ENCODE measurements at regions not wholly inside any gene's neighbourhood (a gene's known extent, or its start where the extent isn't known, plus 50 kb on each side); places are given as distances from the start of the nearest gene placed in this dataset.

GRCh38 chr20:23255106-23255505 lies 95.5 kb upstream of the NXT1 start:
- H3K36me3 ChIP-seq = no peaks in the 10 kb centered on the region
- H3K4me1 ChIP-seq = peaks cover 0 to 22% of the 10 kb centered on the region in 2 donors
- H3K9me3 ChIP-seq = no peaks in the 10 kb centered on the region
- TF ChIP-seq CTCF (IDR thresholded peaks at IDR 0.05) = no peak
- H3K27ac ChIP-seq = no peak overlapping the region
- DNase-seq (ENCODE audit: low spot score) = peak; percentile 38
- no peaks in the 10 kb centered on the region for H3K27me3 ChIP-seq
- no peak overlapping the region for H3K4me3 ChIP-seq

GRCh38 chr20:23254505-23254904 lies 96.1 kb upstream of the NXT1 start:
- Histone ChIP-seq H3K27me3 (no peaks in the 10 kb centered on the region), H3K4me3 (no peak overlapping the region), H3K36me3 (no peaks in the 10 kb centered on the region), H3K4me1 (peaks cover 0 to 22% of the 10 kb centered on the region in 2 donors), H3K27ac (no peak overlapping the region), H3K9me3 (no peaks in the 10 kb centered on the region)
- TF ChIP-seq CTCF (IDR thresholded peaks at IDR 0.05) = no peak
- no peak for DNase-seq (ENCODE audit: low spot score)

- H3K27me3 ChIP-seq = no peaks in the 10 kb centered on the region
- H3K4me1 ChIP-seq = peaks cover 0 to 22% of the 10 kb centered on the region in 2 donors
- TF ChIP-seq CTCF (IDR thresholded peaks at IDR 0.05) = no peak
- no peaks in the 10 kb centered on the region for H3K9me3 ChIP-seq
- peak; percentile 34 for DNase-seq (ENCODE audit: low spot score)
- no peaks in the 10 kb centered on the region for H3K36me3 ChIP-seq
- H3K4me3 ChIP-seq = no peak overlapping the region
- H3K27ac ChIP-seq = no peak overlapping the region
Measured at GRCh38 chr20:23254034-23254433, 96.6 kb upstream of the NXT1 start.

- no peak for TF ChIP-seq CTCF (IDR thresholded peaks at IDR 0.05)
- Histone ChIP-seq H3K36me3 (no peaks in the 10 kb centered on the region), H3K4me1 (peaks cover 0 to 18% of the 10 kb centered on the region in 2 donors), H3K4me3 (no peak overlapping the region), H3K27me3 (no peaks in the 10 kb centered on the region), H3K27ac (no peak overlapping the region), H3K9me3 (no peaks in the 10 kb centered on the region)
- no peak for DNase-seq (ENCODE audit: low spot score)
Measured at GRCh38 chr20:23253524-23253923, 97.1 kb upstream of the NXT1 start.

GRCh38 chr20:23251779-23252178 lies 98.8 kb upstream of the NXT1 start:
- Histone ChIP-seq H3K27ac (no peak overlapping the region), H3K4me1 (peaks cover 0 to 16% of the 10 kb centered on the region in 2 donors), H3K27me3 (no peaks in the 10 kb centered on the region), H3K4me3 (no peak overlapping the region), H3K9me3 (no peaks in the 10 kb centered on the region), H3K36me3 (no peaks in the 10 kb centered on the region)
- no peak for DNase-seq (ENCODE audit: low spot score)
- TF ChIP-seq CTCF (IDR thresholded peaks at IDR 0.05) = no peak

- H3K4me3 ChIP-seq = no peak overlapping the region
- no peak overlapping the region for H3K27ac ChIP-seq
- DNase-seq (ENCODE audit: low spot score) = no peak
- H3K9me3 ChIP-seq = no peaks in the 10 kb centered on the region
- no peak for TF ChIP-seq CTCF (IDR thresholded peaks at IDR 0.05)
- H3K36me3 ChIP-seq = no peaks in the 10 kb centered on the region
- H3K4me1 ChIP-seq = peaks cover 0 to 21% of the 10 kb centered on the region in 2 donors
- no peaks in the 10 kb centered on the region for H3K27me3 ChIP-seq
Measured at GRCh38 chr20:23249541-23249940, 101.0 kb upstream of the NXT1 start.

Data from right atrium auricular region (tissue), 2 donors.